GM19395 (cell line): ENCODE measurements at regions not wholly inside any gene's neighbourhood (a gene's known extent, or its start where the extent isn't known, plus 50 kb on each side); places are given as distances from the start of the nearest gene placed in this dataset.
"Not testable (repeated sequence)": the region's sequence is repeated elsewhere in the genome, so short reads cannot be mapped to it uniquely, and the experiment has no call there.

Experiments used
- ATAC-seq: cut with Tn5 transposase; IDR thresholded peaks from one replicate; pipeline ENCODE4 v1.9.1; 2021; ENCODE audit warnings: mild to moderate bottlenecking, moderate library complexity; ENCODE audit not compliant: unreplicated experiment

- no peak for ATAC-seq
Measured at GRCh38 chr6:23532227-23532626, 593.8 kb upstream of the NRSN1 start.

DNA sequence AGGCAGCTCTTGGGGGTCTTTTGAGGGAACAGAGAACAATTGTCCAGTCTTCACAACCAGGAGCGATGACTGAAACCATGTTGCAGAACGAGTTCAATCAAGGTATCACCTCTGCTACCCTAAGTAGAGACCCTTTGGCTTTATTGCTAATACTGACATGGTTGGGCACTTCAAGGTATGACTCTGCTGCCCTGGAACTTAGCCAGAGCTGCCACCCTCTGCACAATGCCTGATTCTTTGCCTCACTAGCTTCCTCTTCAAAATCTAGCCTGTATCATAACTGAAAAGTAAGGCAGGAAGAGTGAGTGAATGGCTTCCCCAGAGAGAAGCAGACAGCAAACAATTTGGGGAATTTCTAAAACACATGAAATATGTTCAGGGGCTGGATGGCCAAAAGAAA lies 592.7 kb upstream of the NRSN1 start:
- ATAC-seq = no peak

GRCh38 chr6:23533944-23534343 lies 592.1 kb upstream of the NRSN1 start:
- no peak for ATAC-seq

GRCh38 chr6:23534351-23534750 lies 591.7 kb upstream of the NRSN1 start:
- no peak for ATAC-seq

- ATAC-seq = no peak
Measured at GRCh38 chr6:23535101-23535500, 590.9 kb upstream of the NRSN1 start.

- no peak for ATAC-seq
Measured at GRCh38 chr6:23537828-23538227, 588.2 kb upstream of the NRSN1 start.

DNA sequence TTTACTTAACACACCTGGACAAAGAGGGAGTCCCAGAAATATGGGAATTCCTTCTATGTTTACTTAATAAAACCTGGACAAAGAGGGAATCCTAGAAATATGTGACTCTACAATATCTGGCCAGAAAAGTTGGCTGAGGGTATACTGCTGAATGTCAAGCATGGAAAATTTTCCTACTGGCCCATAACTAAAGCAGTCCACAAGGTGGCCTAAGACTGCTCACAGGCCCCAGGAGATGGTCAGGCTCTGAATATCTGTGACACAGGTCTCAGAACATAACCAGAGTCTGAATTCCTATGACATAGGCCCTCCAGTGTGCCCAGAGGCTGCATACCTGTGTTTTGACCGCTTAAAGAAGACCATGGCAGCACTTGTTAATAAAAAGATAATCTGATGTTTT lies 578.2 kb upstream of the NRSN1 start:
- no peak for ATAC-seq

GRCh38 chr6:23554953-23555352 lies 571.1 kb upstream of the NRSN1 start:
- ATAC-seq = not testable (repeated sequence)

DNA sequence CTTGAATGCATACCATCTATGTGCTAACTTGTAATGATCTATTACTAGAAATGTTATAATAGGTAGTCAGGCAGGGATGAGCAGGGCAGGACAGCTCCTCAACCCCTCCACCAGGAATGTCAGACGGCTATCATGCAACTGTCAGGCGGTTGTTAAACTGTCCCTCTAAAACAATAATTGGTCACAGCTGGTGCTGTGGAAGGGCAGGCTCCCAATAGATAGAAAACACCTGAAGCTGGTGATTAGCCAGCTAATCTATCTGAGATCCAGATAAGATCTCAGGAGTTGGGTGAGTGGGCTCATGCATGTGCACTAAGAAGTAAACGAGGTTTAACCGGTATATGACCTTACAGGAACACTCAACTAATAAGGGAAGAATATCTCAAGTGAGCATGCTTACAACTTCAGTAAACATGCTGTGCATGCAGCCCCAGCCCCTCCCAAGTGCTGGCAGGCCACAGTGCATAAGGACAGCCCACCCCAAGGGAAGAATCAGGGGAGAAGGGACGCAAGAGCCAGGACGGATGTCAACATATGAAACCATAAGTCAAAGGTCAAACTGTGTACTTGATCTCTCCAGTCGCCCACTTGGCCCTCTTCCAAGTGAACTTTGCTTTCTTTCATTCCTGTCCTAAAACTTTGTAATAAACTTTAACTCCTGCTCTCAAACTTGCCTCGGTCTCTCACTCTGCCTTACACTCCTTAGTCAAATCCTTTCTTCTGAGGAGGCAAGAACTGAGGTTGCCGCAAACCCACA lies 566.2 kb upstream of the NRSN1 start:
- no peak for ATAC-seq

DNA sequence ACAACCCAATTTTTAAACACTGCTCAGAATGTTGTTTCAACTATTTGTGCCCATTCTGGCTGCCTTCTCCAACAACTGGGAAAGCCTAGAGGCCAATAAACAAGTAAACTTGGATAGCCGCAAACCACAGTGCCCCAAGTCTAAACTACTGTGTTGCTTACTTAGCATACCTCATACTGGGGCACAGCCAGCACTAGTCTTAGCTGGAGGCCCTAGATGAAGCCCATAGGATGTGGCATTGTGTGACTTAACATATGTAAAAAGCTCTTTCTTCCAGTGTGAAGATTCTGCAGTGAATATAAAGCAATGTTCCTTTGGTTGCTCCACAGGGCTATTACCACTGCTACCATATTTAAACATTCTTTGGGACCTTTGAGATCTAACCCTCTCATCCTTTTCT lies 564.3 kb upstream of the NRSN1 start:
- ATAC-seq = no peak

- ATAC-seq = no peak
Measured at GRCh38 chr6:23562554-23562953, 563.5 kb upstream of the NRSN1 start.

- ATAC-seq = no peak
Measured at GRCh38 chr6:23563323-23563722, 562.7 kb upstream of the NRSN1 start.

GRCh38 chr6:23566418-23566817 lies 559.6 kb upstream of the NRSN1 start:
- ATAC-seq = no peak

- no peak for ATAC-seq
Measured at GRCh38 chr6:23568292-23568691, 557.7 kb upstream of the NRSN1 start.

DNA sequence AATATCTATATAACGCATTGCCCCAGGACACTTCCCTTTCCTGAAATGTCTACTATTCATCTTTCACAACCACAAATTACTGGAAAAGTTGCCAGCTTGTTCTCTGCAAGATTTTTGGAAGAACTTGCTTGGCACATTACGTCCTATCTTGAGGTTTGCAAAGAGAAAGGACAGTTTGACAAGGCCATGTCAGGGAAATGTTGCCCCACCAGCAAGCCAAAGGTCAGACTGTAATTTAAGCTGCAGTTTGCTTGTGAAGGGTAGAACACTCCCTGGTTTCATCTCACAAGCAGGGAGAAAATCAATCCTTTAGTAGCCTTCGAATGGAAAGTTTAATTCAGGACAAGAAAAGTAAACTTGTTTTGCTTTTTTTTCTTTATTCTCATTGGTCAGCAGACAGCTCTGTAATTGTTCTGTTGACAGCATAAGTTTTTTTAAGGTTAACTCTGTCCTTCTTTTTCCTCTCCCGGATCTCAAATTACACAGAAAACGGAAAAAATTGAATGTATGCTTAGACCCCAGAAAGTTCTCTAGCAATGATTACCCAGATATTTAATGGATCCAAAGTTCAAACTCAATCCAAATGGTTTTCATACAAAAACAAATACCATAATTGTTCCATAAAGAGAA lies 541.8 kb upstream of the NRSN1 start:
- ATAC-seq = no peak

DNA sequence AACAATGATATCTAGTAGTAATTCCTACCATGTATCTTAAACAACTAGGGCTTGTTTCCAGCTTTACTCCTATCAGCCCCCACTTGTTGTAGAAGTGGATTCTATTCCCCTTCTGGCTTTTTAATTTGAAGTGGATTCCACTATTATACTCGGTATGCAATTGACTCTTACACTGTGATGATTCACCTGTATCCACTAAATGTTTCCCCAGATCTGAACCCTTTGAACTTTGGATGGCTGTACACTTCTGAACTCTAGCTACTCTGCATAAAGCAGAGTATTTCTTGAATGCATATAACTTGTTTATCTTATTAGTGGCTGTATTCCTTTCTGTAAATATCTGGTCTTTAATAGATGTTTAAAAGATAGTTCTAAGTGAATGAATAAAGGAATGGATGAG lies 538.4 kb upstream of the NRSN1 start:
- ATAC-seq = no peak

- no peak for ATAC-seq
Measured at GRCh38 chr6:23589811-23590210, 536.2 kb upstream of the NRSN1 start.

DNA sequence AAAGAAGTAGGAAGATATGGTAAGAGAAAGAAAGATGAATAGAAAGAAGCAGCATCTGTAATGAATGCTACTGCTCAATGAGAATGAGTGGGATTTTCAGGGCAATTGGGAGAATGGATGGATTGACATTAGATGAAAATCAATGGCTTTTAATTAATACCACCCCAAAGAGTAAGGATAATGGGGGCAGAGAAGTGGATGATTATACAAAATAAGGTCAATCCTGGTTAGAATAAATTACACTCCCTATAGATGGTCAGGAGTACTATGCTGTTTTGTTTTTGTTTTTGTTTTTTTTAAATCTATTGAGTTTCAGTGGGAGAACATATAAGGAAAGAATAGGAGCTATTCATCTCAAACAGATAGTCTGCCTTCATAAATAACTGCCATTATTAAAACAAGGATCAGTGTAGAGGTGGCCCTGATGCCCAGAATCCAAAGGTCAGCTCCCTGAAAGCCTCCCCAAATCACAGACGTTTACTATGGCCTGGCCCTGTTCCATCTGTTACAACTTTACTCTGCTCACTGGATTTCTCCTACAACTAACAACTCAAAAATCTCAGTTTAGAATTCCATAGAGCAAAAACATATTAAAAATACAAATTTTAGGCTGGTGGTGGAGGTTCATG lies 535.4 kb upstream of the NRSN1 start:
- ATAC-seq = no peak

- ATAC-seq = no peak
Measured at GRCh38 chr6:23591761-23592160, 534.3 kb upstream of the NRSN1 start.

- no peak for ATAC-seq
Measured at GRCh38 chr6:23600118-23600517, 525.9 kb upstream of the NRSN1 start.

- ATAC-seq = no peak
Measured at GRCh38 chr6:23601811-23602345, 524.1 kb upstream of the NRSN1 start.

DNA sequence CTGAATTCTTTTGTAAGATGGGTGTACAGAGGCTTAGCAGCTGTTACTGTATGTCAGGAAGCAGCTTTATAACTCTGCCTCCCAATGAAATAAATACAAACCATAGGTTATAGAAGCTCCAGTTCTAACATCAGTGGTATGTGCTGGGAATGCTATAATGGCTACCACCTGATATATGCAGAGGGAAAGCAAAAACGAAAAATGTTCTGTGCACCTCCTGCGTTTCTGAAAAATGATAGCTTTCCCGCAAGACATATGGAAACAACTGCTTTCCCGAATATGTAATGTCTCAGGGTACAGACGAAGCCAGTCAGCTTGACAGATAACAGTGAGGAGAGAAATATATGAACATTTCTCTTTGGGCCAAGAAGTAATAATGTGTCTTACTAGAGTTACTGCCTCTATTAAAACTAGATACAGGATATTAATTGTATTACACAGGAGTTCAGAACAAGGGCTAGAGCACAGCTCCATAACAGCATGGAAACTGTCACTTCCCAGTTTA lies 517.0 kb upstream of the NRSN1 start:
- ATAC-seq = no peak
